Activated gamma-delta T cell (primary cell): ENCODE measurements at regions not wholly inside any gene's neighbourhood (a gene's known extent, or its start where the extent isn't known, plus 50 kb on each side); places are given as distances from the start of the nearest gene placed in this dataset.

ENCODE experiments used
- DNase-seq: peaks from one replicate; lab custom pipeline; 2025; lab: John Stamatoyannopoulos, UW

GRCh38 chr5:2206293-2207108 lies 323.8 kb upstream of the IRX4 start:
- DNase-seq, result no peak

- no peak for DNase-seq
Observed at GRCh38 chr5:2205596-2206226, 323.0 kb upstream of the IRX4 start.

- no peak for DNase-seq
Observed at GRCh38 chr5:2205185-2205585, 322.5 kb upstream of the IRX4 start.

GRCh38 chr5:2204366-2205184 lies 321.9 kb upstream of the IRX4 start:
- DNase-seq, result no peak

- no peak for DNase-seq
Observed at GRCh38 chr5:2203774-2204173, 321.0 kb upstream of the IRX4 start.

GRCh38 chr5:2201832-2202231 lies 319.1 kb upstream of the IRX4 start:
- DNase-seq, result no peak

GRCh38 chr5:2201421-2201820 lies 318.7 kb upstream of the IRX4 start:
- no peak for DNase-seq

- DNase-seq, result no peak
Observed at GRCh38 chr5:2201011-2201410, 318.3 kb upstream of the IRX4 start.

GRCh38 chr5:2200261-2200950 lies 317.7 kb upstream of the IRX4 start:
- no peak for DNase-seq

GRCh38 chr5:2199697-2200096 lies 317.0 kb upstream of the IRX4 start:
- no peak for DNase-seq

- DNase-seq, result no peak
Observed at GRCh38 chr5:2196989-2197619, 314.4 kb upstream of the IRX4 start.

- DNase-seq, result no peak
Observed at GRCh38 chr5:2196416-2196815, 313.7 kb upstream of the IRX4 start.

GRCh38 chr5:2194949-2195348 lies 312.2 kb upstream of the IRX4 start:
- no peak for DNase-seq

- DNase-seq, result no peak
Observed at GRCh38 chr5:2194236-2194555, 311.5 kb upstream of the IRX4 start.

- no peak for DNase-seq
Observed at GRCh38 chr5:2193542-2194235, 311.0 kb upstream of the IRX4 start.

GRCh38 chr5:2193142-2193541 lies 310.4 kb upstream of the IRX4 start:
- no peak for DNase-seq

GRCh38 chr5:2192496-2192895 lies 309.8 kb upstream of the IRX4 start:
- no peak for DNase-seq

- DNase-seq, result no peak
Observed at GRCh38 chr5:2191972-2192371, 309.2 kb upstream of the IRX4 start.

- DNase-seq, result no peak
Observed at GRCh38 chr5:2190549-2190948, 307.8 kb upstream of the IRX4 start.

- DNase-seq, result no peak
Observed at GRCh38 chr5:2188661-2189060, 305.9 kb upstream of the IRX4 start.

- no peak for DNase-seq
Observed at GRCh38 chr5:2188137-2188536, 305.4 kb upstream of the IRX4 start.
